AG09309 (cell line): ENCODE measurements at regions not wholly inside any gene's neighbourhood (a gene's known extent, or its start where the extent isn't known, plus 50 kb on each side); places are given as distances from the start of the nearest gene placed in this dataset.

Experiments used
- DNase-seq: peaks from one replicate; pipeline ENCODE4 v3.0.0-alpha.2; 2010; ENCODE audit warnings: low read depth
- H3K4me3 ChIP-seq: 2 replicates; pipeline ENCODE4 v1.5.1; 2011; ENCODE audit warnings: mild to moderate bottlenecking, low read depth, low read length, moderate library complexity; ENCODE audit not compliant: control insufficient read depth
- TF ChIP-seq, protein P1 (sequence below): IDR thresholded peaks from 2 replicates; pipeline ENCODE4 v1.5.1; 2011; ENCODE audit warnings: mild to moderate bottlenecking, low read depth, low read length, inconsistent platforms; ENCODE audit not compliant: insufficient read depth, control insufficient read depth; ENCODE audit errors: missing control alignments

DNA sequence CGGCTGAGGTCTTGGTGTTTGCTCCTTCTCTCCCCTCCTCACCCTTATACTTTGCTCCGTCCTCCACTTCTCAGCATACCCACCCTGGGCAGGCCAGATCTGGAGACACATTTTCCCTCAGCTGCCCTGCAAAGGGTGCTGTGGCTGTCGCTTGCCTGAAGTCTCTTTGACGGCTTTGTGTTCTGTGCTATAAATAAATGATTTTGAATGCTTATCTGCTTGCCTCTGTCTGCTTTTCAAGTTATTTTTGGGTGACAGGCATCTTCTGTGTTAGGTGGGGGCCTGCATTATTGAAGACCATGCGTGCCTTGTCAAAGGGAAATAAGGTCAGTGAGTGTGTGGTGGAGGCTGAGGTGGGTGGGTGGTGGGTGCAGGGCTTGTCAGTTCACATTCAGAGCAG, 66.9 kb upstream of the KCND3 start:
- TF ChIP-seq, protein P1, sequence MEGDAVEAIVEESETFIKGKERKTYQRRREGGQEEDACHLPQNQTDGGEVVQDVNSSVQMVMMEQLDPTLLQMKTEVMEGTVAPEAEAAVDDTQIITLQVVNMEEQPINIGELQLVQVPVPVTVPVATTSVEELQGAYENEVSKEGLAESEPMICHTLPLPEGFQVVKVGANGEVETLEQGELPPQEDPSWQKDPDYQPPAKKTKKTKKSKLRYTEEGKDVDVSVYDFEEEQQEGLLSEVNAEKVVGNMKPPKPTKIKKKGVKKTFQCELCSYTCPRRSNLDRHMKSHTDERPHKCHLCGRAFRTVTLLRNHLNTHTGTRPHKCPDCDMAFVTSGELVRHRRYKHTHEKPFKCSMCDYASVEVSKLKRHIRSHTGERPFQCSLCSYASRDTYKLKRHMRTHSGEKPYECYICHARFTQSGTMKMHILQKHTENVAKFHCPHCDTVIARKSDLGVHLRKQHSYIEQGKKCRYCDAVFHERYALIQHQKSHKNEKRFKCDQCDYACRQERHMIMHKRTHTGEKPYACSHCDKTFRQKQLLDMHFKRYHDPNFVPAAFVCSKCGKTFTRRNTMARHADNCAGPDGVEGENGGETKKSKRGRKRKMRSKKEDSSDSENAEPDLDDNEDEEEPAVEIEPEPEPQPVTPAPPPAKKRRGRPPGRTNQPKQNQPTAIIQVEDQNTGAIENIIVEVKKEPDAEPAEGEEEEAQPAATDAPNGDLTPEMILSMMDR, result no peak
- DNase-seq, result no peak
- H3K4me3 ChIP-seq, result no peak overlapping the region

- H3K4me3 ChIP-seq, result no peak overlapping the region
- DNase-seq, result no peak
- TF ChIP-seq, protein P1, result no peak
Measured at GRCh38 chr1:112057736-112058135, 68.3 kb upstream of the KCND3 start.

DNA sequence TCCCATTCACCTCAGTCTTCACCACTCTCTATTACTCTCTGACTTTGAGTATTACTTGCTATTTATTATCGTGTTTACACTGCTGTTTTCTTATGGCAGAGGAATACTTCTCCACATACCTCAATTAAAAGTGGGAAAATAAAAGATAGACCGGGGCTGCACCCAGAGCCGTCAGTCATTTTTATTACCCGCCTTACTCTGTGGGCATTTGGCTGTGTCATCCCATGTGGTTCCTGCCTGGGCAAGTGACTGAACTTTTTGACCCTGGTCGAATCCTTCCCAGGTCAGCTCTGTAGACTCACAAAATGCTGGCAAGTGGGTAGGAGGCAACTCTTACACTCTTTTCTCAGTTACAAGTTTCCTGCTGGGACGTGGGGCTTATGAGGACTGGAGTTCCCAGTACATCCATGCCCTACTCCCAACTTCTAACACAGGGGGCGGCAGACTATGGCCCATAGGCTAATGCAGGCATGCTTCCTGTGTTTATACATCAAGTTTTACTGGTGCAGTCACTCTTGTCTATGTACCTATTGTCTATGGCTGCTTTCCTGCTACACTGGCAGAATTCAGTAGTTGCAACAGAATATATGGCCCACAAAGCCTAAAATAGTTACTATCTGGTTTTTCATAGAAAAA, 69.5 kb upstream of the KCND3 start:
- no peak overlapping the region for H3K4me3 ChIP-seq
- no peak for DNase-seq
- TF ChIP-seq, protein P1, result no peak

- no peak overlapping the region for H3K4me3 ChIP-seq
- DNase-seq, result no peak
- TF ChIP-seq, protein P1, result no peak
Measured at GRCh38 chr1:112059679-112060078, 70.2 kb upstream of the KCND3 start.

DNA sequence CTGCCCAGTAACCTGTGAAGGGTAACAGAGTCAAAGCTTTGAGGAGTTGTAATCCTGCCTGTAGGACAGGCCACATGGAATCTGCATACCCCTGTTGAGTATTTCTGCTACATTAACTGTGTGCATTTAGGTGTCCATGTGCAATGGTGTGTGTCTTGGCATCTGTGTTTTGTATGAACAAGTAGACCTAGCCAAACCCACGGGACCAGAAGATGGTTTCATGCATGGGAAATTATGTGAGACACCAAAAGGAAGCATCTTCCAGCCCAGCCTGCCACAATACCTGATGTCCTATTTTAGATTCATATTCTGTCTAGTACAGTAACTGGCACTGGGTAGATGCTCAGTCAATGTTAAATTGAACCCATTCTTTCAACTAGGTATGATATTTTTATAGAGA, 70.8 kb upstream of the KCND3 start:
- no peak for DNase-seq
- TF ChIP-seq, protein P1, result no peak
- no peak overlapping the region for H3K4me3 ChIP-seq

DNA sequence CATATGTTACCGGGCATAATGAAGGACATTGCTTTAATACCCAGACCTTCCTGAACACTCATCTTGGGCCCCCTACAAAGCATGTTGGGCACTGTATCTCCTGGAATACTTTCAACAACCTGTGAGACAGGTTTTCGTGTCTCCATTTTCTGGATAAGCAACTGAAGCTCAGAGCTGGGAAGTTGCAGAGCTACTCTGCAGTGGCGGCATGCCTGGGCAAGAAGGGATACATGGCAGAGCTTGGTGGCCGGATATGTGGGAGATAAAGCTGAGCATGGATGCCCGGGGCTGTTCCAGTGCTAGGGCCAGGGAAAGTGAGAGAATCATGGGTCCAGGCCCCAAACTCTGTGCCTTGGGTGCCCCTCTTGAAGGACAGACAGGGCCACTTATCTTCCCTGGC, 71.6 kb upstream of the KCND3 start:
- TF ChIP-seq, protein P1, result no peak
- no peak for DNase-seq
- no peak overlapping the region for H3K4me3 ChIP-seq
